ENCODE measurements at regions not wholly inside any gene's neighbourhood (a gene's known extent, or its start where the extent isn't known, plus 50 kb on each side); places are given as distances from the start of the nearest gene placed in this dataset.
"Not testable (repeated sequence)": the region's sequence is repeated elsewhere in the genome, so short reads cannot be mapped to it uniquely, and the experiment has no call there.

DNA sequence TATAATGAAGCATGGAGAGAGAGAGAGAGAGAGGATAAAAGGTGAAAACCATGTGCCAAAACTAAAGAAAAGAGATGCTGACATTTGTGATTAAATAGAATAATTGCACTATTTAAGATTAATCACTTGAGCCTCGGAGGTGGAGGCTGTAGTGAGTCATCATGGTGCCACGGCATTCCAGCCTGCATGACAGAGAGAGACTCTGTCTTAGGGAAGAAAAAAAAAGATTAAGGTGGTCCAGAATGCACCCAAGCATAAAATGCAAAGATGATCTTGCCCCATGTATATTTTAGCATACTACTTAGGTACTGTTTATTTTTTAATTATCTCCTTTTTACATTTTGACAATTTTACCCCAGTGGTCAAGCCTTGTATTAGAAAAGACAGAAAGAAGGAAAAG lies 742.5 kb downstream of the SPATA31A1 start:
- DNase-seq (ENCODE audit: insufficient read length, low spot score, missing footprints); H3K27me3 ChIP-seq (ENCODE audit: insufficient read depth, low read length); H3K4me1 ChIP-seq (ENCODE audit: insufficient read depth, low read length); H3K4me3 ChIP-seq (ENCODE audit: insufficient read depth, low read length); H3K36me3 ChIP-seq (ENCODE audit: insufficient read depth, low read length); H3K9me3 ChIP-seq (ENCODE audit: low read depth, low read length); H3K79me2 ChIP-seq (ENCODE audit: insufficient read depth, low read length); H3K27ac ChIP-seq (ENCODE audit: low read depth, low read length); H4K20me1 ChIP-seq (ENCODE audit: insufficient read depth, low read length); H3K4me2 ChIP-seq (ENCODE audit: insufficient read depth, low read length); H2AFZ ChIP-seq (ENCODE audit: low read length): not testable (repeated sequence)

DNA sequence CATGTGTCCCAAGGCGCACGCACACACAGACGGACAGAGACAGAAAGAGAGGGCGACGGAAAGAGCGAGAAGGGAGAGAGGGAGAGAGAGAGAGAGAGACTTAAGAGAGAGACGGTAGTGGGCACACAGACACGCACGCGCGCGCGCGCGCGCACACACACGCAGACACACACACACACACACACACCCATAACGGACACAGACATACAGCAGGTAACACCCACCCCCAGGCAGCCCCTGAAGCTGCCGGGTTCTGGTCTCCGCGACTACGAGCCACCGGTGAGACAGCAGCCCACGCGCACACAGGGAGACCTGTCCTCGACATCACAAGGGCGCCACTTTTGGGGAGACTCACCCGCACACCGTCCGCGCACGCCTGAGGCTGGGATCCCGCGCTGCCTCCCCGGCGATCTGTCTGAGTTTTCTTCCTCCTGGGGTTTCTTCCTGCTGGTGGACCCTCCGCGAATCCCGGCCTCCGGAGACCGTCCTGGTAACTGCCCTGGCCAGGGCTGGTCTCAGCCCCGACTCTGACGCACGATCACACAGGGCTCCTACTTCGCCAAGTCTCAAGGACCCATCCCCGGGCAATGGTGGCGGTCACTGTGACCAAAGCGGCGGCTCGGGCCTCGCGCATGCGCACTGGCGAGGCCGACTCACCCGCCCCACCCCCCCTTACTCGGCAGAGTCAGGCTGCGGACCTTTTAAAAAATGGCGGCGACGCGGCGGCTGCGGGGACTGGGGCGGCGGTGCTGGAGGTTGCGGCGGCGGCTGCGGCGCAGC lies 750.7 kb downstream of the SPATA31A1 start:
- H3K79me2 ChIP-seq (ENCODE audit: insufficient read depth, low read length); H3K27me3 ChIP-seq (ENCODE audit: insufficient read depth, low read length); H3K27ac ChIP-seq (ENCODE audit: low read depth, low read length); H2AFZ ChIP-seq (ENCODE audit: low read length); H4K20me1 ChIP-seq (ENCODE audit: insufficient read depth, low read length); DNase-seq (ENCODE audit: insufficient read length, low spot score, missing footprints); H3K36me3 ChIP-seq (ENCODE audit: insufficient read depth, low read length); H3K4me1 ChIP-seq (ENCODE audit: insufficient read depth, low read length); H3K4me2 ChIP-seq (ENCODE audit: insufficient read depth, low read length); H3K9me3 ChIP-seq (ENCODE audit: low read depth, low read length): not testable (repeated sequence)
- H3K4me3 ChIP-seq (ENCODE audit: insufficient read depth, low read length) = peak overlapping the region; percentile 35

DNA sequence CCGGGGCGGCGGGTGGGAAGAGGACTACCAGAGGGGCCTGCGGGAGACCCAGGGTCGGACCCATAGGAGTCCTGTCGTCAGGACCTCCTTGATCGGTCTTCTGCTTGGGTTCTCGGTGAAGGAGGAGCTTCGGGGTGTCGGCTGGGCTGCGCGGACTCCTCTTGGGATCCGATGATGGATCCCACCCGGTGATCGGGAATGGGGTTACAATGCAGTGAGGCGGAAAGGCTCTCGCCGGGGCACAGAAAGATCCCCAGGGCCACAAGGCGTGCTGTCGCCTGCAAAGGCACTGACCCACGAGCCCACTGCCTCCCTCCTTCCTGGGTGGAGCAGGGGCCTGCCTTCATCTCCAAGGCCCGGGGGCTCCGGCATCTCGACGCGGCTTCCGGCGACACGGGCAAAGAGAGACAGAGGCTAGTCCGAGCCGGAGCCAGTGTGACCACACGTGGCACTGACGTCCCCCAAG lies 751.3 kb downstream of the SPATA31A1 start:
- not testable (repeated sequence) for H3K9me3 ChIP-seq (ENCODE audit: low read depth, low read length); DNase-seq (ENCODE audit: insufficient read length, low spot score, missing footprints); H4K20me1 ChIP-seq (ENCODE audit: insufficient read depth, low read length); H2AFZ ChIP-seq (ENCODE audit: low read length); H3K27ac ChIP-seq (ENCODE audit: low read depth, low read length); H3K4me3 ChIP-seq (ENCODE audit: insufficient read depth, low read length); H3K36me3 ChIP-seq (ENCODE audit: insufficient read depth, low read length); H3K27me3 ChIP-seq (ENCODE audit: insufficient read depth, low read length); H3K4me1 ChIP-seq (ENCODE audit: insufficient read depth, low read length); H3K4me2 ChIP-seq (ENCODE audit: insufficient read depth, low read length); H3K79me2 ChIP-seq (ENCODE audit: insufficient read depth, low read length)

DNA sequence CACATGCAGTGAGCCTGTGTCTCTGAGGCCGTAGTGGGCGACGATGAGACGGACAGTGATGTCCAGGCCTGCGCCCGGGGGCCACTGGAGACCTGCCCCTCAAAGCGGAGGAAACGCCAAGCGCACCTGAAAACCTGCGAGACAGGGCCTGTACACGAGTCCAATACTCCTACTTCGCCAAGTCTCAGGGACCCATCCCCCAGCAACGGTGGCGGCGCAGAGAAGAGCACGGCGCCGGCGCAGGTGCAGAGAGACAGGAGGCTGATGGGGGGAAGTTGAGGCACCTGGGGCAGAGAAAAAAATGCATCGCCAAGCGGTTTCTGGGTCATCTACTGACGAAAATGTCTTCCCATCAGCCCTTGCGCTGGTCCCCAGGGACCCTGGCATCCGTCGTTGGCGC lies 751.8 kb downstream of the SPATA31A1 start:
- not testable (repeated sequence) for H3K27ac ChIP-seq (ENCODE audit: low read depth, low read length); H3K4me3 ChIP-seq (ENCODE audit: insufficient read depth, low read length); H3K4me1 ChIP-seq (ENCODE audit: insufficient read depth, low read length); H3K79me2 ChIP-seq (ENCODE audit: insufficient read depth, low read length); H3K27me3 ChIP-seq (ENCODE audit: insufficient read depth, low read length); H3K4me2 ChIP-seq (ENCODE audit: insufficient read depth, low read length); H2AFZ ChIP-seq (ENCODE audit: low read length); H3K36me3 ChIP-seq (ENCODE audit: insufficient read depth, low read length); DNase-seq (ENCODE audit: insufficient read length, low spot score, missing footprints); H4K20me1 ChIP-seq (ENCODE audit: insufficient read depth, low read length); H3K9me3 ChIP-seq (ENCODE audit: low read depth, low read length)

DNA sequence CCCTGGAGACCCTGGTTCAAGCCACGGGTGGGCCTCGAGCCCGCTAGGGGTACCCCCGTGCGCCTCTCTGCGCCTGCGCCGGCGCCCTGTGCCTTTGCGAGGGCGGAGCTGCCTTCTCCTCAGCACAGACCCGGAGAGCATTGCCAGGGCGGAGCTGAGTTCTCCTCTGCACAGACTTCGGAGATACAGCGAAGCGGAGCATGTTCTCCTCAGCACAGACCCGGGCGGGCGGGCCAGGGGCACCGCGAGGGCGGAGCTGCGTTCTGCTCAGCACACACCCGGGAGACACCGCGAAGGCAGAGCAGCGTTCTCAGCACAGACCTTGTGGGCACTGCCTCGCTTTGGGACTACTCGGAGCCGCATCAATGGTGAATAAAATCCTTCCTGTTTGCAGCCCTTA lies 753.0 kb downstream of the SPATA31A1 start:
- H3K9me3 ChIP-seq (ENCODE audit: low read depth, low read length); H4K20me1 ChIP-seq (ENCODE audit: insufficient read depth, low read length); H3K36me3 ChIP-seq (ENCODE audit: insufficient read depth, low read length); H3K4me3 ChIP-seq (ENCODE audit: insufficient read depth, low read length); H3K4me1 ChIP-seq (ENCODE audit: insufficient read depth, low read length); H3K79me2 ChIP-seq (ENCODE audit: insufficient read depth, low read length); H3K27me3 ChIP-seq (ENCODE audit: insufficient read depth, low read length); H3K4me2 ChIP-seq (ENCODE audit: insufficient read depth, low read length); DNase-seq (ENCODE audit: insufficient read length, low spot score, missing footprints); H2AFZ ChIP-seq (ENCODE audit: low read length); H3K27ac ChIP-seq (ENCODE audit: low read depth, low read length): not testable (repeated sequence)

DNA sequence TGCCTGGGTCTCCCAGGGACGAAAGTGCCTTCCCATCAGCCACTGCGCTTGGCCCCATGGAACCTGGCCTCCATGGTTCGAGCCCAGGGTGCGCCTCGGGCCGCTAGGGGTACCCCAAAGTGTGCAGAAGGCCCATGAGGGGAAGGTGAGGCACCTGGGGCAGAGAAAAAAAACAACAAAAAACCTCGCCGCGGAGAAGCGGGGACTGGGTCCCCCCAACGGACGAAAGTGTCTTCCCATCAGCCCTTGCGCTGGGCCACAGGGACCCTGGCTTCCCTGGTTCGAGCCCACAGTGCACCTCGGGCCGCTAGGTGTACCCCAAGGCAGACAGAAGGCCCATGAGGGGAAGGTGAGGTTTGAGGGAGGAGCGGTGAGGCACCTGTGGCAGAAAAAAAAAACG lies 755.3 kb downstream of the SPATA31A1 start:
- H3K4me1 ChIP-seq (ENCODE audit: insufficient read depth, low read length); H3K27ac ChIP-seq (ENCODE audit: low read depth, low read length); DNase-seq (ENCODE audit: insufficient read length, low spot score, missing footprints); H3K27me3 ChIP-seq (ENCODE audit: insufficient read depth, low read length); H2AFZ ChIP-seq (ENCODE audit: low read length); H3K9me3 ChIP-seq (ENCODE audit: low read depth, low read length); H3K4me2 ChIP-seq (ENCODE audit: insufficient read depth, low read length); H3K79me2 ChIP-seq (ENCODE audit: insufficient read depth, low read length); H4K20me1 ChIP-seq (ENCODE audit: insufficient read depth, low read length); H3K36me3 ChIP-seq (ENCODE audit: insufficient read depth, low read length); H3K4me3 ChIP-seq (ENCODE audit: insufficient read depth, low read length): not testable (repeated sequence)

DNA sequence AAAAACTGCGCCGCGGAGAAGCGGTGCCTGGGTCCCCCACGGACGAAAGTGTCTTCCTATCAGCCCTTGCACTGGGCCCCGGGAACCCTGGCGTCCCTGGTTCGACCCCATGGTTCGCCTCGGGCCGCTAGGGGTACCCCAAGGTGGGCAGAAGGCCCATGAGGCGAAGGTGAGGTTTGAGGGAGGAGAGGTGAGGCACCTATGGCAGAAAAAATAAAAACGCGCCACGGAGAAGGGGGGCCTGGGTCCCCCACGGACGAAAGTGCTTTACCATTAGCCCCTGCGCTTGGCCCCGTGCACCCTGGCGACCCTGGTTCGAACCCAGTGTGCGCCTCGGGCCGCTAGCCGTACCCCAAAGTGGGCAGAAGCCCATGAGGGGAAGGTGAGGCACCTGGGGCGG lies 756.1 kb downstream of the SPATA31A1 start:
- H3K79me2 ChIP-seq (ENCODE audit: insufficient read depth, low read length); H2AFZ ChIP-seq (ENCODE audit: low read length); H3K27ac ChIP-seq (ENCODE audit: low read depth, low read length); H3K9me3 ChIP-seq (ENCODE audit: low read depth, low read length); H3K36me3 ChIP-seq (ENCODE audit: insufficient read depth, low read length); H3K4me3 ChIP-seq (ENCODE audit: insufficient read depth, low read length); H3K4me1 ChIP-seq (ENCODE audit: insufficient read depth, low read length); DNase-seq (ENCODE audit: insufficient read length, low spot score, missing footprints); H3K4me2 ChIP-seq (ENCODE audit: insufficient read depth, low read length); H4K20me1 ChIP-seq (ENCODE audit: insufficient read depth, low read length); H3K27me3 ChIP-seq (ENCODE audit: insufficient read depth, low read length): not testable (repeated sequence)

DNA sequence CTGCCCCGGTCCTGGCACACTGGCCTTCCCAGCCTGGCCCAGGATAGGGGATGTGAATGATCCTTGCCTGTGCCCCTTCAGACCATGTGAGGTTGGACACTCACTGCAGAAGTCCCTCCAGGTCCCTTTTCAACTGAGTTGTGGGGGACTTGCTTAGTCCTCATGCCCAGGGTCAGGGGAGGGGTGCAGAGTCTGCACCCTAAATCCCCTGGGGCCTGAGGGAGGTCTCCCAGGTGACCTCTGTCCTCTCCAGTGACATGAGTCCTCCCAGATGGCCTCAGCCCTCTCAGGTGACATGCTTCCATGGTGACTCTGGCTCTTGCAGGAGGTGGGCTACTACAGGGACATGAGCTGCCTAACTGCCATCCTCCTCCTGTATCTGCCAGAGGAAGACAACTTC lies 775.1 kb downstream of the SPATA31A1 start:
- H3K36me3 ChIP-seq (ENCODE audit: insufficient read depth, low read length); H3K9me3 ChIP-seq (ENCODE audit: low read depth, low read length); H3K79me2 ChIP-seq (ENCODE audit: insufficient read depth, low read length); H3K27me3 ChIP-seq (ENCODE audit: insufficient read depth, low read length); H3K4me2 ChIP-seq (ENCODE audit: insufficient read depth, low read length); DNase-seq (ENCODE audit: insufficient read length, low spot score, missing footprints); H3K4me3 ChIP-seq (ENCODE audit: insufficient read depth, low read length); H2AFZ ChIP-seq (ENCODE audit: low read length); H4K20me1 ChIP-seq (ENCODE audit: insufficient read depth, low read length); H3K27ac ChIP-seq (ENCODE audit: low read depth, low read length); H3K4me1 ChIP-seq (ENCODE audit: insufficient read depth, low read length): not testable (repeated sequence)

DNA sequence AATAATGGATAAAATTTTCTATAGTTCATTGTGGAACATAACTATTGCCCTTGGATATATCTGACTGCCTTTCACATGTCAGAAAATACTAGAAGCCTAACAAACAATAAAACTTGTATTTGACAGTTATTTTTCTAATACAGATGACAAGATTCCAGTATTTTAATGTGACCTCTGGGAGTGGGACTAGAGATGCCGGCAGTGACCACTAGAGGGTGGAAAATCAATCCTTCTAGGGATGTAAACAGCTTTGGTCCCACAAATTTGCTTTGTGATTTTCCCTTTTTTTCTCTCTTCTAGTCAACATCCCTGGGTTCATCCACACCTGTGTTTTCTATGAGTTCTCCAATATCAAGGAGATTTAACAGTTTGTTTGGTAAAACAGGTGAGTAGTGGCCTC lies 813.7 kb downstream of the SPATA31A1 start:
- not testable (repeated sequence) for H3K27ac ChIP-seq (ENCODE audit: low read depth, low read length); H3K4me3 ChIP-seq (ENCODE audit: insufficient read depth, low read length); H3K27me3 ChIP-seq (ENCODE audit: insufficient read depth, low read length); H3K9me3 ChIP-seq (ENCODE audit: low read depth, low read length); H3K4me2 ChIP-seq (ENCODE audit: insufficient read depth, low read length); H3K4me1 ChIP-seq (ENCODE audit: insufficient read depth, low read length); H4K20me1 ChIP-seq (ENCODE audit: insufficient read depth, low read length); H2AFZ ChIP-seq (ENCODE audit: low read length); H3K79me2 ChIP-seq (ENCODE audit: insufficient read depth, low read length); H3K36me3 ChIP-seq (ENCODE audit: insufficient read depth, low read length); DNase-seq (ENCODE audit: insufficient read length, low spot score, missing footprints)
